Breast epithelium (tissue), 3 donors: ENCODE measurements at regions not wholly inside any gene's neighbourhood (a gene's known extent, or its start where the extent isn't known, plus 50 kb on each side); places are given as distances from the start of the nearest gene placed in this dataset.

Source experiments
- POLR2A ChIP-seq: fragments of 450-650 bp; IDR thresholded peaks from one replicate; pipeline ENCODE4 v1.6.1; 2016; ENCODE audit warnings: antibody characterized with exemption, mild to moderate bottlenecking, moderate library complexity
- POLR2AphosphoS5 ChIP-seq, 3 donors: sonication (generic); formaldehyde crosslinking; IDR thresholded peaks; one replicate each; pipeline ENCODE4 v1.6.1; 2017; ENCODE audit warnings: antibody characterized with exemption in 3 of 3
- TF ChIP-seq, protein P1 (sequence below), 3 donors: fragments of 450-650 bp; IDR thresholded peaks; one replicate each; pipeline ENCODE4 v1.5.1; 2016 to 2017; ENCODE audit warnings: antibody characterized with exemption in 3 of 3, mild to moderate bottlenecking in 3 of 3, moderate library complexity in 3 of 3

DNA sequence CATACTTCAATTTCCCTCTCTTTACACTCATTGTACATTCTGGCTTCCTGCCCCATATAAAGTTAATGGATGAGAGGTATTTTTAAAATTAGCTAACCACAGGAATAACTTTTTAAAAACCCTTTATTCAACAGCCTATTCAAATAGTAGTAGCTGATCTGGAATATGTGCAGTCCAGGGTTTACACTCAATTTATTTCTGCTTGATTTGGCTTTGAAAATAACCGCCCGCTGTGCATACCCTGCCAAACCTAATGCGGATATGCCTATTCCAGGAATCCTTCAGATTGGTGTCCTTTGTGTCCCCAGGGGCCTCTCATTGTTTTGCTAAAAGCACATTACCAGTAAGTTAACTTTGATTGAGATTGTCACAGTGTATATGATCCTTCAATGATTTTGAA lies 1686.2 kb downstream of the PLA2G4A start:
- no peak for TF ChIP-seq POLR2A
- TF ChIP-seq, protein P1, sequence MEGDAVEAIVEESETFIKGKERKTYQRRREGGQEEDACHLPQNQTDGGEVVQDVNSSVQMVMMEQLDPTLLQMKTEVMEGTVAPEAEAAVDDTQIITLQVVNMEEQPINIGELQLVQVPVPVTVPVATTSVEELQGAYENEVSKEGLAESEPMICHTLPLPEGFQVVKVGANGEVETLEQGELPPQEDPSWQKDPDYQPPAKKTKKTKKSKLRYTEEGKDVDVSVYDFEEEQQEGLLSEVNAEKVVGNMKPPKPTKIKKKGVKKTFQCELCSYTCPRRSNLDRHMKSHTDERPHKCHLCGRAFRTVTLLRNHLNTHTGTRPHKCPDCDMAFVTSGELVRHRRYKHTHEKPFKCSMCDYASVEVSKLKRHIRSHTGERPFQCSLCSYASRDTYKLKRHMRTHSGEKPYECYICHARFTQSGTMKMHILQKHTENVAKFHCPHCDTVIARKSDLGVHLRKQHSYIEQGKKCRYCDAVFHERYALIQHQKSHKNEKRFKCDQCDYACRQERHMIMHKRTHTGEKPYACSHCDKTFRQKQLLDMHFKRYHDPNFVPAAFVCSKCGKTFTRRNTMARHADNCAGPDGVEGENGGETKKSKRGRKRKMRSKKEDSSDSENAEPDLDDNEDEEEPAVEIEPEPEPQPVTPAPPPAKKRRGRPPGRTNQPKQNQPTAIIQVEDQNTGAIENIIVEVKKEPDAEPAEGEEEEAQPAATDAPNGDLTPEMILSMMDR (IDR thresholded peaks at IDR 0.05), result no peak
- no peak for TF ChIP-seq POLR2AphosphoS5 (IDR thresholded peaks at IDR 0.05)
